ENCODE measurements at regions not wholly inside any gene's neighbourhood (a gene's known extent, or its start where the extent isn't known, plus 50 kb on each side); places are given as distances from the start of the nearest gene placed in this dataset.

DNA sequence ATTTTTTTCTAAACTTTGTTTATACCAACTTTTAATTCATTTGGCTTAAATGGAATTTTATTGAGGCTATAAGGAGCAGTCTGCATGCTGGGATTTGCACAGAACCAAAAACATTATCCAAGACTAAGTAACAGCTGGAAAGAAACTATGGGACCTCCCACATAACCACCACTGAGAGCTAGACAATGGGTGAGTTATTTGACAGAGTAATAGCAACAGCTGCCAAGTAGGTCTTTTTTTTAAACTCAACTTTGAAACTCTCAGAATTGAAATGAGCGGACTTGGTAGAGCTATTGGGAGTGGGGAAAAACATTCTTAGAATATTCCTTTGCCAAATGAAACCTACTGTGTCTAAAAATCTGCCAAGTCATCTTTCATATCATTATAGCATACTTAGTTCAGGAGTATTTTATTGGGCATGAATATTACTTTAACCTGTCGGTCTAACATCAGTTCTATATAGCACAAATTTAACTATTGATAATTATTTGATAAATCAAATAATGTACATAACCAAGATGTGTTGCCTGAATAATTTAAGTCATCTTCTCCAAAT is 1428.0 kb downstream of the PCDH7 start (continued):
- TF ChIP-seq, protein P1, sequence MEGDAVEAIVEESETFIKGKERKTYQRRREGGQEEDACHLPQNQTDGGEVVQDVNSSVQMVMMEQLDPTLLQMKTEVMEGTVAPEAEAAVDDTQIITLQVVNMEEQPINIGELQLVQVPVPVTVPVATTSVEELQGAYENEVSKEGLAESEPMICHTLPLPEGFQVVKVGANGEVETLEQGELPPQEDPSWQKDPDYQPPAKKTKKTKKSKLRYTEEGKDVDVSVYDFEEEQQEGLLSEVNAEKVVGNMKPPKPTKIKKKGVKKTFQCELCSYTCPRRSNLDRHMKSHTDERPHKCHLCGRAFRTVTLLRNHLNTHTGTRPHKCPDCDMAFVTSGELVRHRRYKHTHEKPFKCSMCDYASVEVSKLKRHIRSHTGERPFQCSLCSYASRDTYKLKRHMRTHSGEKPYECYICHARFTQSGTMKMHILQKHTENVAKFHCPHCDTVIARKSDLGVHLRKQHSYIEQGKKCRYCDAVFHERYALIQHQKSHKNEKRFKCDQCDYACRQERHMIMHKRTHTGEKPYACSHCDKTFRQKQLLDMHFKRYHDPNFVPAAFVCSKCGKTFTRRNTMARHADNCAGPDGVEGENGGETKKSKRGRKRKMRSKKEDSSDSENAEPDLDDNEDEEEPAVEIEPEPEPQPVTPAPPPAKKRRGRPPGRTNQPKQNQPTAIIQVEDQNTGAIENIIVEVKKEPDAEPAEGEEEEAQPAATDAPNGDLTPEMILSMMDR (IDR thresholded peaks at IDR 0.05 in 2 of 3, conservative IDR thresholded peaks at IDR 0.05 in 1 of 3; ENCODE audit: borderline replicate concordance in 1 of 3, insufficient read depth in 1 of 3, low read depth in 2 of 3, low read length in 2 of 3) = no peak
- TF ChIP-seq EZH2phosphoT487 (IDR thresholded peaks at IDR 0.05; ENCODE audit: borderline replicate concordance) = no peak
- TF ChIP-seq, protein P2, sequence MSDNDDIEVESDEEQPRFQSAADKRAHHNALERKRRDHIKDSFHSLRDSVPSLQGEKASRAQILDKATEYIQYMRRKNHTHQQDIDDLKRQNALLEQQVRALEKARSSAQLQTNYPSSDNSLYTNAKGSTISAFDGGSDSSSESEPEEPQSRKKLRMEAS (IDR thresholded peaks at IDR 0.05) = no peak
- no peak for TF ChIP-seq CEBPB (IDR thresholded peaks at IDR 0.05; ENCODE audit: low read depth)
- no peak for TF ChIP-seq ZNF274 (IDR thresholded peaks at IDR 0.05; ENCODE audit: low read depth, low read length)
- no peak for TF ChIP-seq POLR2AphosphoS5 (IDR thresholded peaks at IDR 0.05; ENCODE audit: low read depth, low read length)
- TF ChIP-seq, protein P3, sequence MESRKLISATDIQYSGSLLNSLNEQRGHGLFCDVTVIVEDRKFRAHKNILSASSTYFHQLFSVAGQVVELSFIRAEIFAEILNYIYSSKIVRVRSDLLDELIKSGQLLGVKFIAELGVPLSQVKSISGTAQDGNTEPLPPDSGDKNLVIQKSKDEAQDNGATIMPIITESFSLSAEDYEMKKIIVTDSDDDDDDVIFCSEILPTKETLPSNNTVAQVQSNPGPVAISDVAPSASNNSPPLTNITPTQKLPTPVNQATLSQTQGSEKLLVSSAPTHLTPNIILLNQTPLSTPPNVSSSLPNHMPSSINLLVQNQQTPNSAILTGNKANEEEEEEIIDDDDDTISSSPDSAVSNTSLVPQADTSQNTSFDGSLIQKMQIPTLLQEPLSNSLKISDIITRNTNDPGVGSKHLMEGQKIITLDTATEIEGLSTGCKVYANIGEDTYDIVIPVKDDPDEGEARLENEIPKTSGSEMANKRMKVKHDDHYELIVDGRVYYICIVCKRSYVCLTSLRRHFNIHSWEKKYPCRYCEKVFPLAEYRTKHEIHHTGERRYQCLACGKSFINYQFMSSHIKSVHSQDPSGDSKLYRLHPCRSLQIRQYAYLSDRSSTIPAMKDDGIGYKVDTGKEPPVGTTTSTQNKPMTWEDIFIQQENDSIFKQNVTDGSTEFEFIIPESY (IDR thresholded peaks at IDR 0.05; ENCODE audit: extremely low read depth, insufficient replicate concordance, low read length) = no peak

DNA sequence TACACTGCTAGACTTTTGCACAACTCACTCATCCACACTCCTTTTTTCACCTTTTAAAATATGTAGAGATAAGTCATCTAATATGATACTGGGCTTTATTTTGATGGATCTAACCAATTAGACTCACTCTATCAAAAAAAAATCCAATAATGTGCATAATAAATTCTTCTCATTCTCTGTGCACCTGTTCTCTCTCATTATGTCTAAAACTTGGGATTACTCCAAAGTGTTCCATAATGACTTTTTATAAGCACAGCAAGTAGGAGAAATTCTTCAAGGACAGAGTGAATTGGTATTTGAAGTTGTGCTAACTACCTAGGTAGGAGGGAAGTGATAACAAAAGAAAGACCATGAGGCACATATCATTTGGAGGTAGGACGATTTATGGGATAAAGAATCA is 1438.8 kb downstream of the PCDH7 start:
- no TSS peak for BruUV-seq (replicated peaks)
- Histone ChIP-seq H3K9ac (ENCODE audit: low read length) (no peak overlapping the region), H3K27ac (ENCODE audit: low read depth, low read length) (no peak overlapping the region), H3K4me3 (replicated peaks in 1 of 2; ENCODE audit: low read depth in 1 of 2, low read length in 2 of 2) (no peak overlapping the region), H3K36me3 (ENCODE audit: control insufficient read depth in 1 of 2, insufficient read depth in 2 of 2, low read length in 2 of 2) (no peaks in the 10 kb centered on the region), H2AFZ (ENCODE audit: low read depth, low read length, poor library complexity, severe bottlenecking) (no peak overlapping the region), H3K4me2 (ENCODE audit: low read length) (no peak overlapping the region), H3K79me2 (ENCODE audit: insufficient read depth, low read length) (no peaks in the 10 kb centered on the region), H3K27me3 (ENCODE audit: insufficient read depth, low read length) (no peaks in the 10 kb centered on the region), H3K9me3 (ENCODE audit: control insufficient read depth in 1 of 2, insufficient read depth in 1 of 2, low read depth in 1 of 2, low read length in 2 of 2) (no peaks in the 10 kb centered on the region), H3K4me1 (ENCODE audit: control insufficient read depth in 1 of 2, insufficient read depth in 2 of 2, low read length in 2 of 2) (no peaks in the 10 kb centered on the region), H4K20me1 (ENCODE audit: insufficient read depth) (no peaks in the 10 kb centered on the region), H3K9me2 (ENCODE audit: insufficient read depth) (no peaks in the 10 kb centered on the region)
- POLR2A ChIA-PET = no interaction called here
- ATAC-seq (no peak), DNase-seq (ENCODE audit: low read depth, low spot score) (no peak)
- CTCF ChIA-PET = no interaction called here
- RAD21 ChIA-PET (ENCODE audit: low non-redundant PET in 1 of 2, low total read pairs in 2 of 2, uncharacterized antibody in 2 of 2, unreplicated experiment in 2 of 2) = no interaction called here
- intact Hi-C loops (cut with micrococcal nuclease) = no loop called here
- TF ChIP-seq POLR2AphosphoS5 (IDR thresholded peaks at IDR 0.05; ENCODE audit: low read depth, low read length) (no peak), FOSL1 (IDR thresholded peaks at IDR 0.05; ENCODE audit: low read depth) (no peak), CBX3 (IDR thresholded peaks at IDR 0.05; ENCODE audit: low read depth) (no peak)
- TF ChIP-seq, protein P4, sequence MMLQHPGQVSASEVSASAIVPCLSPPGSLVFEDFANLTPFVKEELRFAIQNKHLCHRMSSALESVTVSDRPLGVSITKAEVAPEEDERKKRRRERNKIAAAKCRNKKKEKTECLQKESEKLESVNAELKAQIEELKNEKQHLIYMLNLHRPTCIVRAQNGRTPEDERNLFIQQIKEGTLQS (IDR thresholded peaks at IDR 0.05) = no peak

Data from HCT116 (cell line).